Skin epidermis (tissue), 12 donors: ENCODE measurements at regions not wholly inside any gene's neighbourhood (a gene's known extent, or its start where the extent isn't known, plus 50 kb on each side); places are given as distances from the start of the nearest gene placed in this dataset.

Source experiments
- H3K27ac ChIP-seq, 21 experiments: fragments of 200-600 bp; sonication (generic) in 11 of 21; one replicate each; pipeline ENCODE4 v1.5.0; 2020; ENCODE audit warnings: mild to moderate bottlenecking in 3 of 21, inconsistent platforms in 2 of 21, moderate library complexity in 2 of 21
- H3K4me3 ChIP-seq, 7 experiments: fragments of 200-600 bp; sonication (generic) in 2 of 7; one replicate each; pipeline ENCODE4 v1.5.0; 2020; ENCODE audit warnings: inconsistent platforms in 2 of 7, mild to moderate bottlenecking in 2 of 7, moderate library complexity in 1 of 7

GRCh38 chr20:40268321-40269075 lies 420.5 kb downstream of the MAFB start:
- H3K4me3 ChIP-seq = no peak overlapping the region
- H3K27ac ChIP-seq = no peak overlapping the region

DNA sequence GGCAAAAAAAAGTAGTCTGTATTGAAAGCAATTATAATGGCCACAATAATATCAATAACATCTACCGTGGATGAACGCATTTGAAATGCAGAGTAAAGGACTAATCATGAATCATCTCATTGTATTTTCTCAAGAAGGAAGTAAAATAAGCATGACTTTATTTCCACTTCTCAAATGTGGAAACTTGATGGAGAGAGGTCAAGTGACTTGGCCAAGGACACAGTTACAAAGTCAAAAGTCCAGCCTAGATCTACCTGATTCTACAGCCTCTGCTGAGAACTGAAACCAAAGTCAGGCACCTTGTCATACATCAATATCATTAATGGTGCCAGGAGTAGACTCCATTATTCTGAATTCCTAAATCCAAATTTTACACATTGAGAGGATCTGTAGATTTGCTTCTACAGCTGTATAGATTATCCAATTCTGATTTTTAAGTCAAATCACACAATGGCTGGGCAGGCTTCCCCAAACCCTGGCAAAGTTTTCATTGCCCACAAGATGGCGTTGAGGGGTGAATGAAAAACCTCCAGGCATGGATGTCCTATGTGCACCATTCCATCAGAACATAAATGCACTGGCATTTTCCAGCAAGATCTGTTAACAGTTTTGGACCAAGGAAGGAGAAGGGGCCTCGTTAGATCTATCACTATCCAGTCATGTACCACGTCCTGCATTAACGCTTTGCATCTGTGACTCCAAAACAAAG lies 423.1 kb downstream of the MAFB start:
- Histone ChIP-seq H3K27ac (no peak overlapping the region), H3K4me3 (no peak overlapping the region)

DNA sequence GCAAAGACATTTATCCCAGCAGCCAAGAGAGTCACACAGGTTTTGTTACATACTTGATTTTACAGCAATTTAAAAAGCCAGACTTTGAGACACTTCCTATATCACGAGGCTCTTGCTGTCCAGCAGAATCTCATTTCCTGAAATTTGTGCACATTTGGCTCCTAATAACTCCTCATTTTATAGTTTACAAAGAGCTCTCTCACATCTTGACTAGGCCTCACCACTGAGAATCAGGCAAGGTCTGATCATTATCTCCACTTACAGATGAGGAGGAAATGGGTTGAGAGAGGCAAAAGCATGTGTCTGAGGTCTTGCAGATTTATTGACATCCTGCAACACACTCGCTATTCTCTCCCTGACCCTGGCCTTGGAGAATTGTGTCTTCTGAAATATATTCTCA lies 426.8 kb downstream of the MAFB start:
- Histone ChIP-seq H3K4me3 (no peak overlapping the region), H3K27ac (peak overlapping the region in 2 of 21 experiments; percentile 31 to 49)

DNA sequence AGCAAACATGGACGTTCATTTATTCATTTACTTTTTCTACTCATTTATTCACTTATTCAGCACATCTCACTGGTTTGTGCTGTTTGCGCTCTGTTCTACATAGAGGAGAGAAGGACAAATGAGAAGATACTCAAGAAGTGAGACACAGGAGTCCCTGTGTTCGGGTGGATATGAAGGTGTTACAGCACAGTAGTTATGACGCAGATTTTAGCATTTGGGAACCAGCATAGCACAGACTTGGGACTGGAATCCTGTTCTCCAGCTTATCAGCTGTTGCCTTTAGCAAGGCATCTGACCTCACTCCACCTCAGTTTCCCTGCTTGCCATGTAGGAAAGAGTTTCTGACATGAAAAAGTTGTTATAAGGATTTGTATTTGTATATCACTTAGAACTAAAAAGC lies 430.1 kb downstream of the MAFB start:
- Histone ChIP-seq H3K27ac (no peak overlapping the region), H3K4me3 (no peak overlapping the region)

DNA sequence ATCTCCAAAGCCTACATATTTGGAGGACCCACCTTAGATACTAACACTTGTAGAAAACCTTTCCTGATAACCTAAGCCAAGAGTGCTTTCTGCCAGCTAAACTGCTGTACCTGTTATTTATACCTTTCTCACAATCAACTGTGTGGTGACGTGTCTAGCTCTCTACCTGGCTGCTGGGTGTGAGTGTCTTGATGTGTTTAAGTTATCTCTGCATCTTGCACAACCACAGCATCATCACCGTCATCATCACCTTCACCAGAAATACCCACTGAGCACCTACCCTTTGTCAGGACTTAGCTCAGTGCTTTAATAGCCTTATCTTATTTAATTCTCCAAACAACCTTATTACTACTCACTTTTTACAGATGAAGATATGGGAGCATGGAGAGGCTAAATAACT lies 431.3 kb downstream of the MAFB start:
- Histone ChIP-seq H3K4me3 (no peak overlapping the region), H3K27ac (no peak overlapping the region)

DNA sequence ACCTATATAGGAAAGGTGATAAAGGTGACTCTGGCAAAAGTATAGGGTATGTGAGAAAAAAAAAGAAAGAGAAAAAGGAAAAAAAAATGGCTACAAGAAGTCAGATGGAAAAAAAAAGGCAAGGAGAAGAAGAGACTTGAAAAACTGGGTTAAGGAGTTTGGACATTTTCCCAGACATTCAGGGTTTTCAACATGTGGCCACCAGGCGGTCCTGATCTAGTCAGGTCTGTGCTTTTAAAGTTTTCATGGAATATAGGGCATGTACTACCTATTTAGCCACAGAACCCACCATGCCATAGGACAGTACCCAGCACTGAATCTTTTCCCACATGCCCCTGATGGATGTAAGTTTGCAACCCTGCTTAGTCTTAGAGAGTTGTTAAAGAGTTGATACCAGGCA lies 433.7 kb downstream of the MAFB start:
- H3K27ac ChIP-seq = no peak overlapping the region
- no peak overlapping the region for H3K4me3 ChIP-seq

- H3K27ac ChIP-seq = no peak overlapping the region
- H3K4me3 ChIP-seq = no peak overlapping the region
Observed at GRCh38 chr20:40254023-40254772, 434.8 kb downstream of the MAFB start.

DNA sequence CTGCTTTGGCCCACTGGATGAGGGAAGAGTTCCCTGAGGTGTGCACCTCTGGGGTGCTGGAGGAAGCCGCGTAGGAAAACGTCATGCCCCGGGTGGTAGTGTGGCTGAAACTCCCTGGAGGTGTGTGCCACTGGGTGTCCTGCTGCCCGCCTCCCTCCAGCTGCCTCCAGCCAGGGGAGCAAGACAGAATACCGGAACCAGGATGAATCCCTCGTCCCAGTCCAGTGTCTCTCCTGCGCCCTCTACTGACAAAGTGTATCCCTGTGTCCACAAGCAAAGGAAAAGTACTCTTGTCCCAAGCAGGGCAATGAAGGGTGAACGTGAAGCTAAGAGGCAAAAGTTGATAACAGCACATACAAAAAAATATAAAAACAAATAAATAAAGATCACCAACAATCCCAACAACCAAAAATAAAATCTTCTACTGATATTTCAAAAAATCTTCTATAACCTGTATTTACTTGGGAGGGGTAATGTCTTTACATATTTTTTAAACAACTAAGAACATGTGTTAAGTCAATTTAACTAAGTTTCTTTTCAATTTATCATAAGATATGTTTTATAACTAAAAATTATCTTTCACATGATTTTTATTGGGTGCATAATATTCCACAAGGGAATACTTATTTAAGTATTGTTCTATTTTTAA lies 437.6 kb downstream of the MAFB start:
- no peak overlapping the region for H3K4me3 ChIP-seq
- no peak overlapping the region for H3K27ac ChIP-seq

DNA sequence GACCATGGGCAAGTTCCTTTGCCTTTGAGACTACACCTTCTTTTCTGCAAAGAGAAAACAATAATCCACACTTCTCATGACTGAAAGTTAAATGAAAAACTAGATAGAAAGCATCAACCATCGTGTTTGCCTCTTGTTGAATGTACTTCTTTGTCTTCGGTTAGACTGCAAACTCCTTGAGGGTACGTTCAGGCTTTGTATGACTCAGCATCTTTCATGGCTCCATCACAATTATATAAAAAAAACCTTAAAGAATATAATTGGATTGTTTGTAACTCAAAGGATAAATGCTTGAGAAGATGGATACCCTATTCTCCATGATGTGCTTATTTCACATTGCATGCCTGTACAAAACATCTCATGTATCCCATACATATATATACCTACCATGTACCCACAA lies 439.2 kb downstream of the MAFB start:
- Histone ChIP-seq H3K27ac (no peak overlapping the region), H3K4me3 (no peak overlapping the region)

GRCh38 chr20:40245829-40246228 lies 443.2 kb downstream of the MAFB start:
- Histone ChIP-seq H3K27ac (peak overlapping the region in 1 of 21 experiments; percentile 40), H3K4me3 (no peak overlapping the region)

DNA sequence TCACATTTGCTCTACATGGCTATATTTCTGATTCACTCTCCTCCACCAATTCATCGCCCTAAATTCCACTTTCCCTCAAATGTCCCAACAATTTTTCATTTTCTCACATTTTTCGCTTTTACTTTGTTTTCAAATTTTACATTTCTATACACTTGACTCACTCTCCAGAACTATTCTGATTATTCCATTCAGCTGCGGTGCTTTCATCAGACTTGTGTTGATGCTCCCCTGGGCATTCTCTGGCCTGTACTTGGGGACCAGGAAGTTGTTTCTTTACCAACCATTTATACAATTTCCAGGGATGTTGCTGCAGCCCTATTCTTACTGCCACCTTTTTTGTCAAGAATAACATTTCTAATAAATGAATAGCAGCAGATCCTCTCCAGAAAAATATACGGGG lies 444.8 kb downstream of the MAFB start:
- no peak overlapping the region for H3K27ac ChIP-seq
- H3K4me3 ChIP-seq = no peak overlapping the region

- H3K27ac ChIP-seq = no peak overlapping the region
- no peak overlapping the region for H3K4me3 ChIP-seq
Observed at GRCh38 chr20:40241596-40242343, 447.3 kb downstream of the MAFB start.

DNA sequence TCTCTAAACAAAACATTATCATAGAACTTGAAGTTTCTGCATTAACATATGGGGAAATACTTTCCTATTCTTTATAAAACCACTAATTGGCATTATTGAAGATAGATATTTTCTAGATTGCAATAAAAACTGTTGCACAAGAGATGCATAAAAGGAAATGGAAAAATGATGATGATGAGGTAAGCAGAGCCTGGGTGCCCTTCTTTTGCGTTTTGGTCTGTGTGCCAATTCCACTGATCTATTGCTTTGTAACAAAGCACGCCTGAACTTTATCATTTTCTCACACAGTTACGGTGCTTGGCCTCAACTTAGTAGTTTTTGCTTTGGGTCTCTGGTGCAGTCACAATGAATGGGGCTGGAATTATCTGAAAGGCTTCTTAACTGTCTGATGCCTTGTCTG lies 450.5 kb downstream of the MAFB start:
- Histone ChIP-seq H3K27ac (no peak overlapping the region), H3K4me3 (no peak overlapping the region)

DNA sequence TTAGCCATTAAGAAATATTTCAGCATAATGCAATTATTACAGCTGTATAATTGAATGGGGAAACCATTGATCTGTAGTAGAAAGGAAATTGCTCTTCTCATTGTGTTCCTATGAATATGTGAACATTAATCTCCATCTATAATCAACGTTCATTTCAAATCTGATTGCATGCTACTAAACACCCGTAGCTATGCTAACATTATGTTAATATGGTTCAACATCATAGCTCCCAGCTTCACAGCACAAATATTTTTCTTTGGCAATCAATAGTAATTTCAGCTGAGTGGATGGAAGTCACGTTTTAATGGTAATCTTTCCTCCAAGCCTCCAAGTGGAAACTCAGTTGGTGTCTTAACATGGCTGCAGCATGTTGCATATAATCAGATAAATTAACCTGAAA lies 454.4 kb downstream of the MAFB start:
- H3K27ac ChIP-seq = no peak overlapping the region
- H3K4me3 ChIP-seq = no peak overlapping the region

DNA sequence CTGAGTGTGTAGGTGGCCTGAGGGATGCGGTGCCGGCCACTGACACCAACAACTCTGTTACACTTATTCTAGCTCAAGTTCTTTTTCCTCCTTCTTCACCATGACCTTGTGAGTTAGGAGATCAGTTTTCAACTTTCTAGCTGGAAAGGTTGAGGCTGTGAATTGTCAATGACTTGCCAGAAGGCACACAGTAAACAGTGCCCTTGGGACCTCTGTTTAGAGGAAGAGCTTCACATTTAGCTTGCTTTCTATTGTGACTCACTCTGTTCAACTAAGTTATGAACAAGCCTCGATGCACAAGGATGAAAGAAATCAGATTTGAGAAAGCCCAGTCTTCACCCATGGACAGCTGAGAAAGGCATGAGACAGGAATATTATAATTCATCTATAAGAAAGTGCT lies 455.6 kb downstream of the MAFB start:
- no peak overlapping the region for H3K27ac ChIP-seq
- H3K4me3 ChIP-seq = no peak overlapping the region

GRCh38 chr20:40232756-40233155 lies 456.3 kb downstream of the MAFB start:
- no peak overlapping the region for H3K27ac ChIP-seq
- H3K4me3 ChIP-seq = no peak overlapping the region

DNA sequence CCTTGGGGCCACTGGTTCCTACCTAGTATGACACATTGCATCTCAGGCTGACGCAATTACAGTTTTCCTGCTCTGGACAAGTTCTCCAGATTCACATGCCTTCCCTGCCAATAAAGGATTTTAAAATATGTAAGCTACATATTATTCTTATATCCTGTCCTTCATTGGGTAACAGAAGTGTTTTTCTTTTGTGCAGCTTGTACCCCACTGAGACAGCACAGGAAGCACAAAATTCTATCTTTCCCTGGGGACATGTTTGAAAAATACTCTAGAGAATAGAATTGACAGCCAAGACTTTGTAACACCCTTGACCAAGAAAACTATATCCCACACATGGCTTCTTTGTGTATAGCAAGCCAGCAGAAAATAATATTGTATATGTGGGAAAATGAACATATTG lies 456.8 kb downstream of the MAFB start:
- no peak overlapping the region for H3K4me3 ChIP-seq
- H3K27ac ChIP-seq = no peak overlapping the region

DNA sequence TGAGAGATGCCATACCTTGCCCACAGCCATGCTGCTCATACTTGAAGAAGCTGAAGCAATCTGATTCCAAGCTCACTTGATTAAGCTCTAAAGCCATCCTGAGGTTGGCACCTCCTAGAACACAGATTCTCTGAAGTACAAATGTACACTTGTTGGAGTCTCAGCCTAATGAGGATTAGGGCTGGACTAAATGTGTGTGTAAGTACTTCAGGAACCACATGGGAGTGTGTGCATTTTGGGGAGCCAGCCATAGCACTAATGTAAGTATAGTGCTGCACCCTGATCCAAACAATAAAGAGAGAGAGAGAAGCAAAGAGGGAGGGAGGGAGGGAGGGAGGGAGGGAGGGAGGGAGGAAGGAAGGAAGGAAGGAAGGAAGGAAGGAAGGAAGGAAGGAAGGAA lies 458.6 kb downstream of the MAFB start:
- H3K27ac ChIP-seq = no peak overlapping the region
- H3K4me3 ChIP-seq = no peak overlapping the region

- Histone ChIP-seq H3K4me3 (no peak overlapping the region), H3K27ac (no peak overlapping the region)
Observed at GRCh38 chr20:40225596-40225995, 463.4 kb downstream of the MAFB start.

DNA sequence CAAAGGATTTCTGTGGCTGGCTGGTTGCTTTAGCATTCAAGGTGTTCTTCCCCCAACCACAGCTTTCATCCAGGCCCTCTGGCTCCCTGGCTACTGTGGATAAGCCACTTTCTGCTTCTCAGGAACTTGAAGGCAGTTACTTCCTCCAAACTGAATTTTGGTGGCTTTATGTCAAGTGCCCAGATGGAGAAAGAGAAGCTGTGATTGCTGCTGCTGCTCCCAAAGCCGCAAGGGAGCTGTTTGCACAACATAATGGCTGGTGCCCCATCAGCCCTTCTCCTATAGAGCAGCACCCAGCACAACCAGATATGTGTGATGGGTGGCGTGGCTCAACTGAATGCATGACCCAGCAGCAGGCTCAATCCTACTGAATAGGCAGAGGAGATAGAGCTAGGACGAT lies 465.2 kb downstream of the MAFB start:
- no peak overlapping the region for H3K4me3 ChIP-seq

More for the DNA sequence above, 465.2 kb downstream of the MAFB start:
- H3K27ac ChIP-seq = no peak overlapping the region
